Umbilical cord (tissue), 1 donor: ENCODE measurements at regions not wholly inside any gene's neighbourhood (a gene's known extent, or its start where the extent isn't known, plus 50 kb on each side); places are given as distances from the start of the nearest gene placed in this dataset.

Source experiments
- DNase-seq: peaks from one replicate; pipeline ENCODE4 v3.0.0-alpha.2; 2015; ENCODE audit warnings: low spot score

DNA sequence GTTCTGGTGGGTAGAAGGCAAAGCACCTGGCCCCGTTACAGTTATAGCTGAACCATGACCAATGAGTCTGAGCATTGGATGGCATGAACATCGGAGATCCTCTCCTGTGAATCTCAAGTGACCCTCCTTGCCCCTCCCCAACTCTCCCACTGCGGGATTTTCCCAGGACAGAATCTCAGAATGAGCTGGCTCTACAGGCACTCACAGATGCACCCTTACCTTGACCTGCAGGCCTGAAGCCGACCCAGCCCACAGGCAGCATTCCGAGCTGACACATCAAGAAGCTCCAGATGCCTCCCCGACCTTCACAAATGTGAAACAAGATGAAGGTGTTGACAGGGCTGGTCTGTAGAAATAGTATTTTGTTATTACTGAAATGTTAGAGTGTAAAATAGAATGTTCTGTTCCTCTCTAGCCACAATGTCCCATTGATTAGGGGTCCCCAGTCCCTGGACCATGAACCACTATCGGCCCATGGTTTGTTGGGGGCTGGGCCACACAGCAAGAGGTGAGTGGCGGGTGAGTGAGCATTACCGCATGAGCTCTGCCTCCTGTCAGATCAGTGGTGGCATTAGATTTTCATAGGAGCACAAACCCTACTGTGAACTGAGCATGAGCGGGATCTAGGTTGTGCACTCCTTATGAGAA is 263.4 kb downstream of the AUH start:
- no peak for DNase-seq

DNA sequence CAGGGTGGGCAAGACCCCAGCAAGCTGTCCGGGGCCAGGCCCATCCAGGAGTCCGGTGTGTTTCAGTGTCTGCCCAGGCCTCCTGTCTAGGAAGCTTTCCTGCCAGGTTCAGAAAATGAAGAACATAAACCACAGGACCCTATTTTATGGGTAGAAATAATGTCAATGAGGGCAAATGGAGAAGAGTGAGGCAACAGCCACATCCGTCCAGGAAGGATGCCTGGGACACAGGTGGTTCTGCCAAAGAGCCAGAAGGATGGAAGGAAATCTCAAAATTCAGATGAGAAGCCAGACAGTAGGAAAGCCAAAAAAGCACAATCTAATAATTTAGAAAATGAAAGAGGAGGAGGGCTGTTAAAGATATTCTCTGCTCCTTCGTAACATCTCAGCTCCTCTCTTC is 262.3 kb downstream of the AUH start:
- DNase-seq, result no peak

DNA sequence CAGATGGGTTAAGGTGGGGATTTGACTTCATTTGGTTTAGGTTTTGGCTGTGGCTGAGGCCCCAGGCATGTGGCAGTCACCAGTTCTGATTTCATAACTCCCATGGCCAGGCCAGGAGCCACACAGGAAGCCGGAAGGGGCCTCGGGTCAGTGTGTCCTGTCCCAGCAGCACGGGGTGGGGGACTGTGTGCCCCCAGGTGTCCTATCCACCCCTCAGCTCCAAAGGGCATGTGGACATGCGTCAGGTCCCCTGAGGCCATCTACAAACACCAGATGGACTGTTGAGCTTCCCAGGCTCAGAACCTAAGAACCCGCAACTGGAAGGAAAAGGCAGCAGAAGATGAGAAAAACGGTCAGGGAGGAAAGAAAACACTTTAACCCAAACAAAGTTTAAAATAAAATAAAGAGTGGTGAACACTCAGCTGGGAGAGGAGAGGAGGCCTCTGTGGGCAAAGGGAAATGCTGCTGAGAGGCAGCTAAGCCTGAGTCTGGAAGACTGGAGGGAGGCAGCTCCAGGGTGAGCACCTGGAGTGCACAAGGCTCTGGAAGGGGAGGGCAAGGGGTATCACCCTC is 260.8 kb downstream of the AUH start:
- DNase-seq, result no peak

DNA sequence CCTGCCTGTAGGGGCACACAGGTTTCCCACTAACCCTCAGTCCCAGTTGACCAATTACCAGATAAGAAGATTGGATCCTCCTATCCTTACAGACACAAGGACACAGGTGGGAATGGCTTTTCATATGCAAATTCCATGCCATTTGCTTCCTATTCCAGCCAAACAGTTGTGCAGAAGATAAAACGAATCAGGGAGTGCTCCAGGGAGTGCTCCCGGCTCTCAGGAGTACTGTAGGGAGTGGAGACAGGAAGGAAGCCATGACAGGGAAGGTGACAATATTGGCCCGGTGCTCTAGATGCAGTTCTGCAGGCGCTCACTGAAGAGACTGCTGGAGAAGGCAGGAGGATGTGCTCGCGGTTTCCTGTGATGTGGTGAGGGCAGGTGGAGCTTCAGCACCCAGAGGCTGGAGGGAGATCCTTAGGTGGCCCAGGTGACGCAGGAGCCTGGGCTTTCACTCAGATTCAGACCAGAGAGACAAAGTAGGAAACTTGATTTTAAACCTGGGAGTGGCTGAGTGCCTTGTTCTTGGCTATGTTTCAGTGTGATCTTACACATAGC is 260.0 kb downstream of the AUH start:
- no peak for DNase-seq

DNA sequence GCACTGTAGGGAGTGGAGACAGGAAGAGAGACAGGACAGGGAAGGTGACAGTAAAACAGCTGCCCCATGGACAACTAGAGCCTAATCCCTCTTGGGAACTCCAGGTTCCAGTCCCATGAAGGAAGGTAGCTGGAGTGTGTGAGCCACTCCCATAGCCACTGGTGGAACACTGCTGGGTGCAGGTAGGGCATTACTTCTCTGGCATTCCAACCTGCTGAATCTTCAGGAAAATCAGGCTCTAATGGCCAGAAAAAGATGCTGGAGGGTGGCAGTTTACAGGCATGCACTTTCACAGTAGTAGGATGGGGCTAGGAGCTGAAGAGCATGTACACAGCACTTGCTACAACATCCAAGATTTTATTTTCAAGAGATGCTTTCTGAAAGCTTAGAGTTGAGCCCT is 259.4 kb downstream of the AUH start:
- no peak for DNase-seq

DNA sequence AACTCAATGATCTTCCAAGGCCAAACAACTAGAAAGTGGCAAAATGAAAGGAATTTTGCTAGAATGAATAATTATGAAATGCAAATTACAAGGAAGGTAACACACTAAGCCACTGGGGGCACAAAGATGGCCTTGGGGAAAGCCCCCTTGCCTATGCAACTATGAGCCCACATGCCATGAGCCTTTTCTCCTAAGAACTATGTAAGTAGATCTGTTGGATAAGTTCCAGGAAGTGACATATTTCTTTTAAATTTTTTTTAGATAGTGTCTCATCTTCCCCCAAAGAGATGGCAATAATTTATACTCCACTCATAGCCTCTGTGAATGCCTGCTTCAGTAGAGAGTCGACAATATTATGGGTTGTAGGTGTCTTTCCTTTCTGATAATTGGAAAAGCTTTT is 257.8 kb downstream of the AUH start:
- DNase-seq, result no peak

DNA sequence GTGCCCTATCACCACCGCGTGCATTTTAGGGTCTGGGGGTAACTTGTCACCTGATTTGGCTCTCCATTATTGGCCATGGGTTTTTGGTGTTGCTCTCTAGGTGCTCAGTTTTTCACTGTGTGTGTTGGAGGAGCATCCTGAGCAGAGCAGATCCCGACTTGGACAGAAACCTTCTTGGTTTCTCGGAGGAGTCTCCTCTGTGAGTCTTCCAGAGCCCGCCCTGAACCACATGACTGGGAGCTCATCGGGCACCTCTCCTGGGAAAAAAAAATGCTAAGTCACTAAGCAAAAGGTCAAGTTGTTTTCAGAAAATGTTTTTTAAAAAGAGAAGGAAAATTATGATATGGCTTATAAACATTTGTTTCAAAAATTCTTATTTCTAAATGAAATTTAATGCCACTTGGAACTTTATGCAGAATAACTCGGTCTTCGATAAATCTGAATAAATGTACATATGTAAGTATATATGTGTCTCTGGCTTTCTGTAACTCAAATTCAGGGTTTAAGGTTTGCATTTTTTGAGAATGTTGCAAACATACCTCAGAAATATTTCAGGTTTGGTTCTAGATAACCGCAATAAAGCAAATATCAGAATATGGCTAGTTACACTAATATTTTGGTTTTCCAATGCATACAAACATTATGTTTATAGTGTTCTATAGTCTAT is 255.2 kb downstream of the AUH start:
- no peak for DNase-seq

DNA sequence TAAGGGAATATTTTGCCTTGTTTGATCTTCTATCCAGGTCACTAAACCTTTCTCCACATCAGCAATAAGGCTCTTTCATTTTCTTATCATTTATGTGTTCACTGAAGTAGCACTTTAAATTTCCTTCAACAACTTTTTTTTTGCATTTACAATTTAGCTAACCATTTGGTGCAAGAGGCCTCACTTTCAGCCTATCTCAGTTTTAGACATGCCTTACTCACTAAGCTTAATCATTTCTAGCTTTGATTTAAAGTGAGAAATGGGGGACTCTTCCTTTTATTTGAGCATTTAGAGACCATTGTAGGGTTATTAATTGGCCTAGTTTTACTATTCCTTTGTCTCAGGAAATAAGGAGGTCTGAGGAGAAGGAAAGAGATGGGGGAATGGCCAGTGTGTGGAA is 250.5 kb downstream of the AUH start:
- DNase-seq, result no peak

DNA sequence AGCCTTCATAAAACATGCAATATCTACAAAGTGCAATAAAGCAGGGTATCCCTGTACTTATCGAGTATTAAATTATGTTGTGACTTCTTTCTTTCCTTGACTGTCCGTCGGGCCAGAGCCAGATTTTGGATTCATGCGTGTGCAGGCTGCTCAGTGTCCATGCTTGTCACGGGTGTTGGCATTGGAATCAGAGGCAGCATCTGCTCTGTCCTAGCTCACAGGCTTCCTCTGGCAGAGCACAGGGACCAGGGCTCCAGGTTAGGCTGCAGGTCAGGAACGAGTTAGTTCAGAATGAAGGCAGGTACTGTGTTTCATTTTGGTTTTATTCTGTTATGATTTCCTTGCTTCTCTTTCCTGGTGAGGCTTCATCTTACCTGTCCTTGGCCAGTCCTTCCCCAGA is 249.8 kb downstream of the AUH start:
- no peak for DNase-seq

DNA sequence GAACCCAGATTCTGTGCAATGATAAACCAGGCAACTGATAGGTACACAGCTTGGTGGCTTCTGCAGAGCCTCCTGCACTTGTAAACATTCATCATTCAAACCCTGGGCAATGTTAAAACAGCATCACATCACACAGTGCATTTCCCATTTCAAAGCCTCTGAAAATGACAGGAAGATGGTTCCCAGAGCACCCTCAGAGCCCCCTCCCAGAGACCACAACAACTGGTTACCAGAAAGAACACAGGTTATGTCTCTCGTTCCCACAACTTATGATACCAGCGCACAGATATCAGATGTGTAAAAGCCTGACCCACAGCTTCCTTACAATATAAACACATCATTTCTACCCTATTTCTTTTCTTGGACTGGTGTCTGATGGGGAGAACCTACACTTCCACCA is 248.7 kb downstream of the AUH start:
- no peak for DNase-seq

DNA sequence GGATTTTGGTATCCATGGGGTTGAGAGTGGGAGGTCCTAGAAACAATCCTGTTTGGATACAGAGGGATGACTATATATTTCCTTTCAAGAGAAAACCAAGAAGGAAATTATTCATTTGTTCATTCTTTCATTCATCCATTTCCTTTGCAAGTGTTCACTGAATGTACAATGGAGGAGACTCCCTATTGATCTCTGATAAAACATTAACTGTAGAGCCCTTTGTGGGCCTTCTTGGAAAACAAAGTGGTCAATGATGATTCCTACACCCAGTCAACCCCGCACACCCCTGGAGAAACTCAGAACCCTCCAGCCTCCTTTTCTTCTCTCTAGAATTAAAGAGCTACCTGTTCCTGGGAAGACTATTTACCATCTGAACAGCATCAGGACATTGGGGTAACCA is 247.3 kb downstream of the AUH start:
- DNase-seq, result no peak

DNA sequence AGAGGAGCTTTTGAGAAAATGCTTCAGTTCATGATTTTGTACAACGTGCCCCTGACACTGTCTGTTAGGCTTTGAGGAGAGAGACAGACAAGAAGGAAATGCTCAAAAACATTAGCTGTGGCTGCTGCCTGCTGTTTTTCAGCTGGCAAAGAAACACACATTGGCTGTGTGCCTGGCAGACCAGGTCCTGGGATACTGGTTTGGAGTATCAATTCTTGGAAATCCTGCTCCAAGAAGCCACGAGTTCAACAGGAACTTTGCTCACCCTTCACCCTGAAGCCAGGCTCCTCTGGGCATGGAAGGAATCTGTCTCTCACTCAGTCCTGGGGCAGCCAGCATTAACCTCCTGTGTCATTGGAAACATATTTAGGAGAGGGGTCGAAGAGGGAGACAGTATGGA is 245.5 kb downstream of the AUH start:
- peak; percentile 22 for DNase-seq

DNA sequence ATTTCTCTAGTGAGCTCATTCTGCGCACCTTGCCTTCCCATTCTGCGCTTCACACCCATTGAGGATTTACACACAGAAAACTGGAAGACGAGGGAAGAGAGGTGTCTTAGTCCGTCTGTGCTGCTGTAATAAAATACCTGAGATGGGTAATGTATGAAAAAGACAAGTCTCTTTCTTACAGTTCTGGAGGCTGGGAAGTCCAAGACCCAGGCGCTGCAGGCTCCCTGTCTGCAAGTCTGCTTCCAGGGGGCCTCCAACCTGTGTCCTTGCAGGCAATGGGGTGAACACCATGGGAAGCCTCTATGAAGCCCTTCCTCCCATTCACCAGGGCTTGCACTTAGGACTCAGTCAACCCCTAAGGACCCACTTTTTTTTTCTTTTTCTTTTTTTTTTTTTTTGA is 245.0 kb downstream of the AUH start:
- DNase-seq, result no peak

DNA sequence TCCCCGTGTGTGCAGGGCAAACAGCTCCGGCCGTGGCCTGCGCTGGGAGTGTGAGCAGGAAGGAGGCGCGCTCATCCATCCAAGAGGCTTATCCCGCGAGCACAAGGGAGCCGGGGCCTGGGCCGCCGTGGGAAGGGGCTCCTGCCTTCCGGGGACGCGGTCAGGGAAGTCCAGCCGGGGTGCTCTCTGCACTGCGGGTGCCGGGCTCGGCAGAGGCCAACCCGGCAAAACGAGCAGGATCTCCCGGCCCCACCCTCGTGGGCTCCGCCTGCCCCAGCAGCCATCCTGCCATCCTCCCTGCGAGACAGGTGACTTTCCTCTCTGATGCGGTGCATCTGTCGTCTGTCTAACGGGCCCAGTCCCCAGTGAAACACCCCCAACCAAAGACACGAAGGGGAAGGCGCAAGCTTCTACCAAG is 244.2 kb downstream of the AUH start:
- DNase-seq, result no peak

DNA sequence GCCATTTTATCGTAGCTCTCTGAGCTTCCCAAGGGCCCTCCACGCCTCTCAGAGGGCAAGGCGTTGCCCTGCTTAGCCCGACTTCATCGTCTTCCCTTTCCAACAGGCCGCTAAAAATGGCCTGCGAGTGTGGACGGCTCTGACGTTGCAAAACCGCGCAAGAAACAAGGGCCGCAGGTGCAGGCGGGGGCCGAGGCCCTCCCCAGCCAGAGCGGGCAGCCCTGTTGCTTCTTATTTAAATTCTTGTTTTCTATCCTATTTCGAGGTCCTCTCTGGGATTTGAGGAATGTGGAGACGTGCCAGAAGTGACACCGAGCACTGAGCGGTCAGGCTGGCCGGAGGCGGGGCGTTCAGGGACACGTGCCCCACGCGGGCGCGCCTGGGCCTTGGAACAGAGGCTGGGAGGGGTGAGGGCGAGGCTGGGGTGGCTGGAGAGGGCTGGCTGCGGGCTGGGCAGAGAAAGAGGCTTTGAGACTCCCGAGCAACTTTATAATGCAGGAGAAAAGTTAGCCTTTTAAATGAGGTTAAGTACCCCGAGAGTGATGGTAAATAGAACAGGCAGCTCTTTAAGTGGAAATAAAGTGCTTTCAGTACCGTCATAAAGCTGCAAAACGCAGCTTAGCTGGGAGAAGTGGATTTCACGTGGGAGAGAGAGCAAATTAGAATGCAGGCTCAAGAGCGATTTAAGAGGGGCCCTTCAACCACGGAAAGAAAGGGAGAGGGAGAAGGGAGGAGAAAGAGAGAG is 243.6 kb downstream of the AUH start:
- peak; percentile 79 for DNase-seq

DNA sequence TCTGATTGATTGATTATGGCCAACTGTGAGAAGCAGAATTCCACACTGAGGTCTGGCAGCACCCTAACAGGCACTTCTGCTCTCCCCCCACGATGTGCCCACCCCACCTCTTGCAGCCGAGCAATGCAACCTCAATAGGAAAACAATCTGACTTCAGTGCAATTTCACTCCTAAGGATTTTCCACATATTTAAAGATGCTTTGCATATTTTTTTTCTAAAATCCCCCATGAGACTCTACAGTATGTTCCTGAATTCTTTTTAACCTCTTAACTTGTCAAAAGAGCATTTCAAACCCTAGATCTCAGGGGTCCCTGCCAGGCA is 243.1 kb downstream of the AUH start:
- DNase-seq, result no peak

DNA sequence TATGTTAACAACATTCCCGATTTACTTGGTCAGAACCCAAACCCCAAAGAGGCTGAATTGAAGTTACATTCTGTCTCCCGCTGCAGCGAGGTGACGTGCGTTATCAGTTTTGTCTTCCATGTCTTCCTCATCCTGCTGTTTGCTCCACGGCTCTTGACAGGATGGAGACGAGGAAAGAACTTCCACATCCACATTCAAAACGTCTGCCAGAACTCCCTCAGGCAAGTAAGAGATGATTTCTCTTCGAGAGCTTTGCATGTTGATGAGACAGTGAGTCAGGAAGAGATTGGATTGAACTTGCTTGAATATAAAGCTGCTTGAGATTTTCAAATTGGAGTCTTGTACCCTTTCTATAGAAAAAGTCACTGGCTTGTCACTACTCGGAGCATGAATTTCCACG is 242.6 kb downstream of the AUH start:
- peak; percentile 66 for DNase-seq

DNA sequence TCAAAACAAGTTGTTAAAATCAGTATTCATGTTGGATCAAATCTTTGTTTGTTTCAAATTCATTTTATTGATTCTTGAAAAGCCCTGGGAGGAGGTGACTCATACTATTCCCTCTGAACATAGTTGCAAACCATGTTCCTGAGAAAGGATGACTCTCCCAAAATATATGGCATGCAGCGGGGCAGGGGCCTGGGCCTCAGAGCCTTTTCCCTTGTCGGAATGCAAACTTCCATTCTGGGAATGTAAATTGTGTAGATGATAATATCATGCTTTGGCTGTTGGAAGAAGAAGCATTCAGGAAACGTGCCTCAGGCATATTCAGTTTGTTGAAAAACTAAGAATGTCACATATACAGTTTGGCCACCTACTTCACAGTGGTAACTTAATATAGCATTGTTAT is 242.0 kb downstream of the AUH start:
- DNase-seq, result peak; percentile 39

DNA sequence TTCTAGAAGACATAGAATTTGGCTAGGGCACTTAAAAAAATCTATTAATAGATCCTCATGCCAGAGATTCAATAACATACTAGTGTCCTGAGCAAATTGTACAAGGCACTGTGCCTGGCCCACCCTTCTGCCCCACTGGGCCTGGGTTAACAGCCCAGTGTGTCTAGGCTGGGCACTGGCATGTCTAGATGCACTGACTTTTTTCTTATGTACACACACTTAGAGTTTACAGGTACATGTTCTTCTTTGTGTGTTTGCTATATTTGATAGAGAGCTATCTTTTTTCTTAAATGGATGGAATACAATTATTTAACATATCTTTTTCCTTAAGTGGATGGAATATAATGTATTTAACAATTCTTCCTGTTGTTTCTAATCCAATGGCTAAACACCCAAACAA is 241.5 kb downstream of the AUH start:
- no peak for DNase-seq

DNA sequence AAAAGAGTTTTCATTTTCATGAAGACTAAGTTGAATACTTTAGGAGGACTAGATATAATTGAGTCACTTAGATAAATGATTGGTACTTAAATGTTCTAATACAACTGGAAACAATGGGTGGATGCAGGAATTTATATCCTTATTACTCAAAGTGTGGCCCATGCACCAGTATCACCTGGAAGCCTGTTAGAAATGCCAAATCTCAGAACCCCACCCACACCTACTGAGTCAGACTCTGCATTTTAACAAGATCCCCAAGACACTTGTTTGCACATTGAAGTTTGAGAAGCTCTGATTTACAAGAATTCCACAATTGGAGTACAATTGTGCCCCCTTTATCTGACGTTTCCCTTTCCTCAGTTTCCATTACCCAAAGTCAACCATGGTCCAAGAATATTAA is 239.0 kb downstream of the AUH start:
- DNase-seq, result no peak

DNA sequence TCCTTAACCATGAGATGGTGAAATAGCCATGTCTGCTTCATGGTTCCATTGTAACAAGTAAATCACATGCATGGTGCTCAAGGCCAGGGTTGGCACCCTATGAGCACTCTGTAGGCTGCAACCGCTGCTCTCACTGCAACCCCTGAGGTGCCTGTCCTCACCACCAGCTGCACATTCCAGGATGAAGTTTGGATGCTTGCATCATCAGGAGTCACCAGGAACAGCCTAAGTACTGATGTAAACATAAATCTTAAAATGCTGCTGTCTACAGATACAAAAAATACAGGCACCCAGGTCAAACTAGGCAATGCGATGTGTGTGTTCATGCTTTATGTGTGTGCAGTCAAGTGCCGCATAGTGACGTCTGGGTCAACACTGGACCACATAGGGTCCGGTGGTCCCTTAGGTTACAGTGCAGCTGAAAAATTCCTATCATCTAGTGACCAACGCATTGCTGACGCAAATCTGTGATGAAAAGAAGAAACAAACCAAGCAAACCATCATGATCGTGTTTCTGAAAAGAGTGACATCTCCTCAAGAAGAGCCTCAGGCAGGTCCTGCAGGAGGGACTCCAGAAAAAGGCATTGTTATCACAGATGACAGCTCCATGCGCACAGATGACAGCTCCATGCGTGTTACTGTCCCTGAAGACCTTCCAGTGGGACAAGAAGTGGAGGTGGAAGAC is 234.8 kb downstream of the AUH start:
- DNase-seq, result no peak

DNA sequence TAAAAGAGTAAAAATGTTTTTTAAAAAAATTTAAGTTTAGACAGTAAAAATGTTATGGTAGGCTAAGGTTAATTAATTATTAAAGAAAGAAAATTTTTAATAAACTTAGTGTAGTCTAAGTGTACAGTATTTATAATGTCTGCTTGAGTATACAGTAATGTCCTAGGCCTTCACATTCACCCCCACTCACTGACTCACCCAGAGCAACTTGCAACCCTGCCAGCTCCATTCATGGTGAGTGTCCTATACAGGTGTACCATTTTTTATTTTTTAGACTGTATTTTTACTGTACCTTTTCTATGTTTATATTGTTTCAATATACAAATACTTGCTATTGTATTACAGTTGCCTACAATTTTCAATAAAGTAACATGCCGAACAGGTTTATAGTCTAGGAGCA is 234.1 kb downstream of the AUH start:
- DNase-seq, result no peak
